Embryonic facial prominence (tissue), 1 donor: ENCODE measurements at regions not wholly inside any gene's neighbourhood (a gene's known extent, or its start where the extent isn't known, plus 50 kb on each side); places are given as distances from the start of the nearest gene placed in this dataset.
A peak's percentile ranks its signal among the peaks of the same experiment; 100 is the strongest.
"Not testable (repeated sequence)": the region's sequence is repeated elsewhere in the genome, so short reads cannot be mapped to it uniquely, and the experiment has no call there.

Experiments
- DNase-seq: peaks from one replicate; pipeline ENCODE4 v3.0.0-alpha.2; 2016; ENCODE audit errors: extremely low spot score

DNA sequence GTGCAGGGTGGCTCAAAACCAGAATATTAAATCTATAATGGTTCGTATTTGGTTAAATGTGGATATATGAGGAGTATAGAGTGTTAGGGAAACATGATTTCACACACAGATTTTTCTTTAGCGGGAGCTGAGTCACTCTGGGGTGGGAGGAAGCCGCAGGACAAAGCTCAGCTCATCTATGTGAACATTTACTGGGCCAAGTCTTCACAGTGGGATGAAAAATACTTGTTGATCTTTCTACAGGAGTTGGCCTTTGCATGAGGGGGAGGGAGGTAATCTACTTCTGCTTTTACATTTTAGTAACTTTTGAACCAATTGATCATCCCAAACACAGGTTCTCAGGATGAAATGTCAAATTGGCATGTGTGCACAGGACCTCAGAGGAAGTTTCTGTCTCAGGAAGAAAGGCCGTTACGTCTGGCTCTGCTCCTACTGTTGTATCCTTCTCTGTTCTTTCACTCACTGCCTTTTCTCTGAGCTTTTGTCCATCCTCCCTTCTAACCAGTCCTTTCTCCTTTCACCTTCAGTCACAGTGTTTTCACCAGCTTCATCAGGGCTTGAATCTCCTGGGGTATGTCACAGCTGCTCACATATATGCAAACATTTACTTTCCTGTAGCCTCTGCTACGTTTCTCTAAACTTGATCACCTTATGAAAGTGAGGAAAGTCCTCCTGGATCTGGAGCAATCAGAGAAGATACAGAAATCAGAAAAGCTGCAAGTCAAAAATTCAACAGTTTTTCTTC, 943.3 kb upstream of the FANCL start:
- no peak for DNase-seq

- no peak for DNase-seq
These were observed 941.9 kb upstream of the FANCL start for GRCh38 chr2:59183070-59183469.

GRCh38 chr2:59182249-59182648, 941.1 kb upstream of the FANCL start:
- peak; percentile 42 for DNase-seq

DNA sequence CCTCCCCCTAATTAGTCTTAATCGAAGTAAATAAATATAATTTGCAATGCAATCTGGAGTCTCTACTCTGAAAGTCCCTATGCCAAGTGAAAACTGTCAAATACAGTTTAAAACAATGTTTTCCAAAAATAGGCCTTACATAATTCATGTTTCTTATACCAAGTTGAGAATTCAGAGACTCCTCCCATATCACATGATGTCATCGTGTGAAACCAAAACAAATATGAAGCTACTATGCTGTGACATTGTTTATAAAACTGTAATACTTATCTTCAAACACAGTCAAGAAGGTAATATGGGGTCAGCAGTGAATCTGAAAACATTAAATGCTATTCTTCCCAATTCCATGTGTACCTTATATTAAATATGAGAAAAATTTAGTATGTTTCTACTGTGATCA, 940.2 kb upstream of the FANCL start:
- no peak for DNase-seq

- DNase-seq = no peak
These were observed 939.5 kb upstream of the FANCL start for GRCh38 chr2:59180621-59181020.

DNA sequence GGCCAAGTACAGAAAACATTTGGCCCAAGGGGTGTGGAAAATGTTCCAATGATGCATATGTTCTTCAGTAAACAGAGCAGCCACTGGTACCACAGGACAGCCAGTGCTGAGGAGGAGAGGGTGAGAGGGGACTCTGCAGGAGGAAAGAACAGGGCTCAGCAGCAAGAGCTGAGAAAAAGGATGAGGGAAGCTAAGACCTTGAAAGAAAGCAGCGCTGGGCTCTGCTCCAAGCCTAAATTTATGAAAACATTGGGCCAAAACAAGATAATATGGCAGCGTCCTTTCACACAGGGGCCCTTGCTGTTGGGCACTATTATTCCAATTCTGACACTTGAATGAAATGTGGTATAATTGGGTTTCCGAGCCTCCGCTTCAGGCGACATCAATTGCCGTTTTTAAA, 939.0 kb upstream of the FANCL start:
- no peak for DNase-seq

- DNase-seq = no peak
These were observed 936.6 kb upstream of the FANCL start for GRCh38 chr2:59177748-59178147.

DNA sequence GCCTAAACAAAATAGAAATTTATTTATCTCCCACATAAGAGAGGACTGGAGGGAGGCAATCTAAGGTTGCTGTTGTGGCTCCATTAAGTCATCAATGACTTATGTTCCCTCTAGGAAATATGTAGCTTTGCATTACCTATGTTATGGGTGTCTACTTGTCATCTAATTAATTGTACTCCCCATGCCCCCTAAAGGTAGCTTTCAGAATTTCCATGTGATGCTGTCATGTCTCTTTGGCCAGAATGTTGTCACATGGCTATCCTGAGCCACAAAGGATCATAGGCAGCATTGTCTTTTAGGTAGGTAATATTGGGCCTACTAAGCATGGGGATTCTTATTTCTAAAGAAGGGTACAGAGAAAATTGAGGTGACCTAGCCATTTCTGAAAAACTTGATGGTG, 935.6 kb upstream of the FANCL start:
- no peak for DNase-seq

- no peak for DNase-seq
These were observed 933.6 kb upstream of the FANCL start for GRCh38 chr2:59174536-59175243.

- DNase-seq = no peak
These were observed 932.2 kb upstream of the FANCL start for GRCh38 chr2:59173325-59173724.

- DNase-seq = no peak
These were observed 929.9 kb upstream of the FANCL start for GRCh38 chr2:59171019-59171418.

DNA sequence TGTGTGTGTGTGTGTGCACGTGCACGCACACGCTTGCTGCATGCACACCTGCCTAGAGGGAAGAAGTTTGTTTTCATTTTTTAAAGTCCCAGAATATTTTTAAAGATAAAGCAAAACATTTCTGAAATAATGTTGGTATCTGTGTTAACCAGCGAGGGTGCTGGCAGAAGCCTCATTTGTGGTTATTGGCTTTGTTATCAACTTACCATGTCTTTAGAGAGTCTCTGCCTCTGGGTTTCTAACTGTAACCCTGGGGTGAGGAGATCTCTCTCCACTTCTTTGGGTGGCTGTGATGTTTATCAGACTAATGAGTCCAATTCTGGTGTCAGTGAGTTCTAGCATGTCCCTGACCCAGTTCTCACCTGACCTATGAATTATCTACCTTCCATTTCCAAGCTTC, 927.6 kb upstream of the FANCL start:
- no peak for DNase-seq

DNA sequence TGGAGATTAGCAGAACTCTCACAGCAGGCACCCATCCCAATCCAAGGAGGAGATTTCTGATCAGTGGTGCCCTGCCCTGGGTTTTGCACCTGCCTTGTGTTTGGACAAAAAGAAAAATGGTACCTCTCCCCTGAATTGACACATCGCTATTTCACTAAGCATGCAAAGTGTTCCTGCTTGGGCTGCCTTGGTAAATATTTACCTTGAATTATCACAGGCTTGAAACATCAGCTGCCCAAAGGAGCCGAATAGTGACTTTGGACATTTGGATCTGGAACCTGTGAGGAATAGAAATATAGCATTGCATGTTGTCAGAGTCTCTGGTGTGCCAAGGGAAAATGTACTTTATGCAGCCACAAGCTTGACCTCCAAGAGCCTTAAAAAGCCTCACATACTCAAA, 926.4 kb upstream of the FANCL start:
- DNase-seq = no peak

GRCh38 chr2:59157908-59158307, 916.8 kb upstream of the FANCL start:
- DNase-seq = not testable (repeated sequence)

GRCh38 chr2:59151805-59152204, 910.7 kb upstream of the FANCL start:
- DNase-seq = no peak

DNA sequence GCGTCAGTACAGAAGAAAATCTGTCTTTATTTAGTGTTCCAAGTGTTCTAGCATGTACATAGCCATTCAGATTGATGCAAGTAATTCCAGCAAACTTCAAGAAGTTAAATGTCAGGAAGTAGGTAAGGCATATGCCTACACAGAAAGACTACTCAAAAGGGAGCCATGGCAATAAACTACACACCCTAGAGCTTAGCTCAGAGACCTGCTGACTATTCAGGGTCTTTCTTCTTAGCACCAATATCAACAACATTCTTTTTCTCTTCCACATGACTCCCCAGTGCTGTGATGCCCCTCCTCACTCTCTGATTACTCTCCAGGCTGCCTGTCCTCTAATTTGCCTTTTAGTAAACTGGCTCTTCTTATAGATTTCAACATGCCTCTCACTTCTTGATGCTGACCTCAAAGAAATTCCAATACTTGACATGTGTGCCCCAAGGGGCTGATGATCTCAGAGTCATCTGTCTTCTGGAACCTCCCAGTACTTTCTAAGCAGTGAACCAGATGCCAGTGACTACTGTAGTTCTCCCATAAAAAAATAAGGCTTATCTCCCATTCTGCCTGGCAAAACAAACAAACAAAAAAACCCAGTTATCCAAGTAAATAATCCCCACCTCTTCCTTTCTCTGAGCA, 909.2 kb upstream of the FANCL start:
- DNase-seq = no peak

- no peak for DNase-seq
These were observed 908.1 kb upstream of the FANCL start for GRCh38 chr2:59149271-59149670.

- no peak for DNase-seq
These were observed 871.1 kb upstream of the FANCL start for GRCh38 chr2:59112258-59112657.

GRCh38 chr2:59096973-59097372, 855.8 kb upstream of the FANCL start:
- no peak for DNase-seq

GRCh38 chr2:59093571-59093970, 852.4 kb upstream of the FANCL start:
- DNase-seq = no peak

GRCh38 chr2:59084326-59084725, 843.2 kb upstream of the FANCL start:
- DNase-seq = no peak

GRCh38 chr2:59083075-59083828, 842.1 kb upstream of the FANCL start:
- DNase-seq = no peak
